GM18868 (cell line): ENCODE measurements at regions not wholly inside any gene's neighbourhood (a gene's known extent, or its start where the extent isn't known, plus 50 kb on each side); places are given as distances from the start of the nearest gene placed in this dataset.

Experiments
- ATAC-seq: cut with Tn5 transposase; IDR thresholded peaks from one replicate; pipeline ENCODE4 v1.9.1; 2021; ENCODE audit warnings: mild to moderate bottlenecking, moderate library complexity; ENCODE audit not compliant: unreplicated experiment

- ATAC-seq = no peak
Measured at GRCh38 chr4:124483048-124483906, 229.3 kb downstream of the ANKRD50 start.

- ATAC-seq = no peak
Measured at GRCh38 chr4:124484008-124484407, 228.5 kb downstream of the ANKRD50 start.

- ATAC-seq = no peak
Measured at GRCh38 chr4:124484940-124485339, 227.6 kb downstream of the ANKRD50 start.

- ATAC-seq = no peak
Measured at GRCh38 chr4:124486423-124486822, 226.1 kb downstream of the ANKRD50 start.

GRCh38 chr4:124487651-124488050, 224.9 kb downstream of the ANKRD50 start:
- no peak for ATAC-seq

- ATAC-seq = no peak
Measured at GRCh38 chr4:124491361-124492145, 221.0 kb downstream of the ANKRD50 start.

- no peak for ATAC-seq
Measured at GRCh38 chr4:124499261-124499660, 213.3 kb downstream of the ANKRD50 start.

- no peak for ATAC-seq
Measured at GRCh38 chr4:124501576-124501975, 211.0 kb downstream of the ANKRD50 start.

GRCh38 chr4:124504431-124504830, 208.1 kb downstream of the ANKRD50 start:
- no peak for ATAC-seq

GRCh38 chr4:124505211-124505610, 207.3 kb downstream of the ANKRD50 start:
- no peak for ATAC-seq

GRCh38 chr4:124509151-124509550, 203.4 kb downstream of the ANKRD50 start:
- ATAC-seq = no peak

- no peak for ATAC-seq
Measured at GRCh38 chr4:124514588-124514987, 197.9 kb downstream of the ANKRD50 start.

GRCh38 chr4:124515591-124515990, 196.9 kb downstream of the ANKRD50 start:
- ATAC-seq = no peak

GRCh38 chr4:124519196-124519595, 193.3 kb downstream of the ANKRD50 start:
- no peak for ATAC-seq

- no peak for ATAC-seq
Measured at GRCh38 chr4:124523816-124524215, 188.7 kb downstream of the ANKRD50 start.

GRCh38 chr4:124525524-124525923, 187.0 kb downstream of the ANKRD50 start:
- no peak for ATAC-seq

- no peak for ATAC-seq
Measured at GRCh38 chr4:124526331-124526730, 186.2 kb downstream of the ANKRD50 start.

GRCh38 chr4:124526769-124527168, 185.8 kb downstream of the ANKRD50 start:
- ATAC-seq = no peak

GRCh38 chr4:124527364-124527763, 185.2 kb downstream of the ANKRD50 start:
- no peak for ATAC-seq

- no peak for ATAC-seq
Measured at GRCh38 chr4:124529131-124529530, 183.4 kb downstream of the ANKRD50 start.

- no peak for ATAC-seq
Measured at GRCh38 chr4:124530464-124531077, 182.0 kb downstream of the ANKRD50 start.

- ATAC-seq = no peak
Measured at GRCh38 chr4:124534131-124534530, 178.4 kb downstream of the ANKRD50 start.
